Hepatocyte (in vitro differentiated cells): ENCODE measurements at regions not wholly inside any gene's neighbourhood (a gene's known extent, or its start where the extent isn't known, plus 50 kb on each side); places are given as distances from the start of the nearest gene placed in this dataset.

Experiments used
- EZH2 ChIP-seq: fragments of 200-600 bp; sonication (generic); IDR thresholded peaks from 2 replicates; pipeline ENCODE4 v1.6.1; 2016; ENCODE audit warnings: antibody characterized with exemption, mild to moderate bottlenecking, borderline replicate concordance
- TF ChIP-seq, protein P1 (sequence below): fragments of 200-600 bp; sonication (generic); IDR thresholded peaks from 2 replicates; pipeline ENCODE4 v1.5.1; 2016; ENCODE audit warnings: antibody characterized with exemption, mild to moderate bottlenecking; ENCODE audit not compliant: poor library complexity

DNA sequence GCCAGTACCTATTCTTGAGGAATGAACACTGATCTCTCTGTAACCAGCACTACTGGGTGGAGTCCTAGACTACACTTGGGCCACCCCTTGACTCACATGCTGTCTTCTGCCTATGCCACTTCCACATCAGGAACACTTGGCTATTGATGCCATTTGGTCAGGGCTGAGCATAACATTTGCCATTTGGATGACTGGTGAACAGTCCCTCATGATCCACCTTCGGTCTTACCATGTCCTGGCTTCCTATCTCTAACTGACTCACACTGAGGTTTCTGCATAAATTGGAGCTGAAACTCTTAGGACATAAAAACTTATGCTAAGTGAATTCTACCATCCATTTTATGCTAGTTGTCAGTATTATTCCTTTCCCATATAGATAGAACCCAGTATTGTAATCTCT lies 91.7 kb upstream of the PELI2 start:
- TF ChIP-seq, protein P1, sequence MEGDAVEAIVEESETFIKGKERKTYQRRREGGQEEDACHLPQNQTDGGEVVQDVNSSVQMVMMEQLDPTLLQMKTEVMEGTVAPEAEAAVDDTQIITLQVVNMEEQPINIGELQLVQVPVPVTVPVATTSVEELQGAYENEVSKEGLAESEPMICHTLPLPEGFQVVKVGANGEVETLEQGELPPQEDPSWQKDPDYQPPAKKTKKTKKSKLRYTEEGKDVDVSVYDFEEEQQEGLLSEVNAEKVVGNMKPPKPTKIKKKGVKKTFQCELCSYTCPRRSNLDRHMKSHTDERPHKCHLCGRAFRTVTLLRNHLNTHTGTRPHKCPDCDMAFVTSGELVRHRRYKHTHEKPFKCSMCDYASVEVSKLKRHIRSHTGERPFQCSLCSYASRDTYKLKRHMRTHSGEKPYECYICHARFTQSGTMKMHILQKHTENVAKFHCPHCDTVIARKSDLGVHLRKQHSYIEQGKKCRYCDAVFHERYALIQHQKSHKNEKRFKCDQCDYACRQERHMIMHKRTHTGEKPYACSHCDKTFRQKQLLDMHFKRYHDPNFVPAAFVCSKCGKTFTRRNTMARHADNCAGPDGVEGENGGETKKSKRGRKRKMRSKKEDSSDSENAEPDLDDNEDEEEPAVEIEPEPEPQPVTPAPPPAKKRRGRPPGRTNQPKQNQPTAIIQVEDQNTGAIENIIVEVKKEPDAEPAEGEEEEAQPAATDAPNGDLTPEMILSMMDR, result no peak
- TF ChIP-seq EZH2, result no peak
